ENCODE measurements at regions not wholly inside any gene's neighbourhood (a gene's known extent, or its start where the extent isn't known, plus 50 kb on each side); places are given as distances from the start of the nearest gene placed in this dataset.

- Mint-ChIP-seq H3K27ac (no peak overlapping the region), H3K9me3 (peaks cover 3 to 45% (median 26%) of the 10 kb centered on the region in 7 donors), H3K4me1 (no peaks in the 10 kb centered on the region), H3K27me3 (ENCODE audit: low read depth in 3 of 3) (peaks cover 0 to 3% (median 2%) of the 10 kb centered on the region in 3 donors), H3K36me3 (no peaks in the 10 kb centered on the region), H3K4me3 (no peak overlapping the region)
- Histone ChIP-seq H3K9ac (ENCODE audit: insufficient read depth, low read length, poor library complexity, severe bottlenecking) (no peak overlapping the region), H3K9me3 (replicated peaks in 1 of 2; ENCODE audit: control insufficient read depth in 1 of 2, insufficient read depth in 1 of 2, low read length in 2 of 2) (peaks cover 5 to 66% of the 10 kb centered on the region in 2 donors), H3K27me3 (ENCODE audit: control insufficient read depth in 2 of 2, insufficient read depth in 2 of 2, low read length in 2 of 2) (no peaks in the 10 kb centered on the region), H3K27ac (ENCODE audit: low read depth in 1 of 2, low read length in 2 of 2) (no peak overlapping the region), H3K4me1 (ENCODE audit: control insufficient read depth in 1 of 2, insufficient read depth in 2 of 2, low read length in 2 of 2) (no peaks in the 10 kb centered on the region), H2AFZ (ENCODE audit: insufficient read depth, low read depth, low read length, poor library complexity, severe bottlenecking) (no peak overlapping the region), H3K36me3 (replicated peaks in 1 of 2; ENCODE audit: control insufficient read depth in 1 of 2, insufficient read depth in 2 of 2, low read length in 2 of 2) (no peaks in the 10 kb centered on the region), H3K4me2 (replicated peaks; ENCODE audit: extremely low read depth, low read length, poor library complexity, severe bottlenecking) (no peak overlapping the region), H3K79me2 (ENCODE audit: insufficient read depth, low read length) (no peaks in the 10 kb centered on the region), H3K4me3 (replicated peaks in 1 of 3; ENCODE audit: low read depth in 2 of 3, low read length in 3 of 3) (no peak overlapping the region), H4K20me1 (ENCODE audit: insufficient read depth, low read length) (no peaks in the 10 kb centered on the region)
- intact Hi-C loops (cut with micrococcal nuclease): no loop called here
- TF ChIP-seq CTCF (IDR thresholded peaks at IDR 0.05): no peak
- WGBS (ENCODE audit: insufficient coverage): 100% methylated on average over 5 of the region's 9 CpGs
- no peak for DNase-seq
Measured at GRCh38 chrX:542179-542578, 88.4 kb upstream of the SHOX start.

GRCh38 chrX:545452-545885 is 85.1 kb upstream of the SHOX start:
- H3K27me3 Mint-ChIP-seq (ENCODE audit: low read depth in 3 of 3): peaks cover 2 to 5% (median 2%) of the 10 kb centered on the region in 3 donors
- no peaks in the 10 kb centered on the region for H3K36me3 Mint-ChIP-seq
- Histone ChIP-seq H3K27ac (ENCODE audit: low read depth in 1 of 2, low read length in 2 of 2) (no peak overlapping the region), H2AFZ (ENCODE audit: insufficient read depth, low read depth, low read length, poor library complexity, severe bottlenecking) (no peak overlapping the region), H3K4me1 (ENCODE audit: control insufficient read depth in 1 of 2, insufficient read depth in 2 of 2, low read length in 2 of 2) (no peaks in the 10 kb centered on the region), H3K27me3 (ENCODE audit: control insufficient read depth in 2 of 2, insufficient read depth in 2 of 2, low read length in 2 of 2) (no peaks in the 10 kb centered on the region), H3K9ac (ENCODE audit: insufficient read depth, low read length, poor library complexity, severe bottlenecking) (no peak overlapping the region), H3K36me3 (replicated peaks in 1 of 2; ENCODE audit: control insufficient read depth in 1 of 2, insufficient read depth in 2 of 2, low read length in 2 of 2) (no peaks in the 10 kb centered on the region), H3K9me3 (replicated peaks in 1 of 2; ENCODE audit: control insufficient read depth in 1 of 2, insufficient read depth in 1 of 2, low read length in 2 of 2) (peaks cover 6 to 45% of the 10 kb centered on the region in 2 donors), H3K4me3 (replicated peaks in 1 of 3; ENCODE audit: low read depth in 2 of 3, low read length in 3 of 3) (no peak overlapping the region), H3K4me2 (replicated peaks; ENCODE audit: extremely low read depth, low read length, poor library complexity, severe bottlenecking) (no peak overlapping the region), H4K20me1 (ENCODE audit: insufficient read depth, low read length) (no peaks in the 10 kb centered on the region), H3K79me2 (ENCODE audit: insufficient read depth, low read length) (no peaks in the 10 kb centered on the region)
- DNase-seq: no peak
- no peak for TF ChIP-seq CTCF (IDR thresholded peaks at IDR 0.05)
- intact Hi-C loops (cut with micrococcal nuclease): no loop called here
- WGBS (ENCODE audit: insufficient coverage): 69% methylated on average over 19 of the region's 19 CpGs
- peaks cover 18 to 38% (median 24%) of the 10 kb centered on the region in 7 donors for H3K9me3 Mint-ChIP-seq
- no peak overlapping the region for H3K4me3 Mint-ChIP-seq
- H3K4me1 Mint-ChIP-seq: no peaks in the 10 kb centered on the region
- no peak overlapping the region for H3K27ac Mint-ChIP-seq

Measured in CD14-positive monocyte (primary cell).